HG03354 (cell line): ENCODE measurements at regions not wholly inside any gene's neighbourhood (a gene's known extent, or its start where the extent isn't known, plus 50 kb on each side); places are given as distances from the start of the nearest gene placed in this dataset.
A peak's percentile ranks its signal among the peaks of the same experiment; 100 is the strongest.

Experiments
- ATAC-seq: cut with Tn5 transposase; IDR thresholded peaks from one replicate; pipeline ENCODE4 v1.9.1; 2021; ENCODE audit warnings: mild to moderate bottlenecking; ENCODE audit not compliant: unreplicated experiment, poor library complexity, severe bottlenecking

GRCh38 chr10:129005080-129005479, 462.0 kb upstream of the MGMT start:
- ATAC-seq, result no peak

- no peak for ATAC-seq
Measured at GRCh38 chr10:129005804-129006203, 461.2 kb upstream of the MGMT start.

DNA sequence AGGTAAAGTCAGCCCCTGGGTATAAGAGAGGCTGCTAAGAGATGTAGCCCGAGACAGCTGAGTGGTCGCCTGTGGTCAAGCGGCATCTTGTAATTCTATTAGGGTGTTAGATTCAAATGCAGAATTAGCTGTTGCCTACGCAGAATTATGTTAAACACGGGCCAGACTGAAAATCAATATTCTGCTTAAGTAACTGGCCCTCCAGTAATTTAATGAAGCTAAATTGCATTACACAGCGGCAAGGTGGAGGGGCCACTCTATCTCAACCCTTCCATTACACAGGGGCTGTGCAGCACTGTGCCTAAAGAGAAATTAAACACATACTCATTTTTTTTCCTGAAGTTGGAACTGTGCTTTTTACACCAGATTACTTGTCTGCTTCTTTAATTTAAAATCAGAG, 448.5 kb upstream of the MGMT start:
- ATAC-seq, result no peak

DNA sequence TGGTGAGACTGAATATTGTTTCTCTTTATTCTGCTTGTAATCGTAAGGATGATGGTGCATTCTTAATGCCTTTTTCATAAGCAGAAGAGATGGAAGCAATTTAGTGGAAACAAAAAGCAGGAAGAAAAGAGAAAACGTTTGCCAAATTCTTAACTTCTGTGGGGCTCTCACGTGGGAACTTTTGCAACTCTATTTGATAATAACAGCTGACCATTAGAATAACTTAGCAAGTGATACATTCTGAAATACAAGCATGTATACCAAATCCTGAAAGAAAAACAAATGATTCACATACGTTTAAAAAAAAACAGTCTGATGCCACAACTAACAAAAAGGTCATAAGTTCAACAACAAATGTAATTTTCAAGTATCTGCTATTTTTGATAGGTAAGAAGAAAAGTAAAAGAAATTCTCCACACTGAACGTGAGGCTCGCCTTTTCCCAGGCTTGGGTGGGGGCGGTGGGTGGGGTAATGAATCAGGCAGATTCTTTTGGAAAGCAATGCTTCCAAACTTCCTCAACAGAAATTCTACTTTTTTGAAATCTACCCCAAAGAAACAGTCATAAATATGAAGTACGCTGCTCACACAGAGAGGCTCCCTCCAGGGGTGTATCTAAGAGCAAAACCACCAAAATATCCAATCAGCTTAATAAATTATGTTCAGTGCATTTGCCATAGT, 446.2 kb upstream of the MGMT start:
- no peak for ATAC-seq

DNA sequence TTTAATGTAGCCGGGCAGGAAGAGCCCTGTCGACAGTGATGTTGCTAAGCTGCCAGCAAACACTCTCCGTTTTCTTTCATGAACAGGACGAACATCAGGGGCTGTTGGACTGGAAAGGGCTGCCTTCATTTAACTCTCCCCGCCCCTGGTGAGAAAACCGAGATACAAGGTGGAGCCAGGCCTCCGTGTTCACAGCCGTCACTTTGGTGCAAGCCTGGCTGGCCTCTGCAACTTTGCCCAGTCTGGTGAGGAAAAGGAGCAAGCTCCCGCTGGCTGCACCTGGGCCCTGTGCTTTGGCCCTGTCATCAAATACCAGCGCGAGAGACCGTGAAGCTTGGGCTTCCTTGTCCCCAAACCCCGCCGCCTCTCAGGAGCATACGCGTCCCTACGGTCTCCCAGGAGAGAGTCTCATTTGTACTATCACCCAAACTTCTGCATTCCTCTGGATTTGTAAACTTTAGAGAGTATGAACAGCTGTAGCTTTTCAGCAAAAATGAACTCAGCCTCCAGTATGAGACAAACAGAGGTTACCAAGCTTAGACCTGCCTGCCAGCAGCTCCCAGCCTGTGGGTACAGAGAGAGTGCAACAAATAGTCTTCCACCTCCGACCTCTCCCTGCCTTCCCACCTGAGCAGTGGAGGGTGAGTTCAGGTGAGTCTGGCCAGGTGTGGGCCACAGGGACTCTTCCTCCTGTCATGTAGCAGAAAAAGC, 445.3 kb upstream of the MGMT start:
- no peak for ATAC-seq

- no peak for ATAC-seq
Measured at GRCh38 chr10:129023082-129023481, 444.0 kb upstream of the MGMT start.

DNA sequence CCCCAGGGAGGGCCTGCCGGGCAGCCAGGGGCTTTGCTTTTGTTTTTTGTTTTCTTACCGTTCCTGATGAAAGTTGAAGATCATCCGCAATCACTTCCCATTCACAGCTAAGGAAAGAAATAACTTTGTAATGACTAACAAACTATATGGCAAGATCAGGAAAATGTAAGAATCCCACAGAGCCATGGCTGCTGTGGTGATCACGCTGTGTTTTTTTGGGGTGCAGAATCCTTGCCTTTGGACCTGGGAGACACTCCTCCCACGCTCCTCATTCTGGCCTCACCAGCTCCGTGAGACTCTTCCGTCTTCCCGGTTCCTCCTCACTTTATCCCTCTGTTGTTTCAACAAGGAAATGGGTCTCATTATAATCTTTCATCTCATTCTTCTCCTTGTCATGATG, 443.0 kb upstream of the MGMT start:
- no peak for ATAC-seq

- ATAC-seq, result no peak
Measured at GRCh38 chr10:129025787-129026186, 441.3 kb upstream of the MGMT start.

- no peak for ATAC-seq
Measured at GRCh38 chr10:129027906-129028305, 439.1 kb upstream of the MGMT start.

DNA sequence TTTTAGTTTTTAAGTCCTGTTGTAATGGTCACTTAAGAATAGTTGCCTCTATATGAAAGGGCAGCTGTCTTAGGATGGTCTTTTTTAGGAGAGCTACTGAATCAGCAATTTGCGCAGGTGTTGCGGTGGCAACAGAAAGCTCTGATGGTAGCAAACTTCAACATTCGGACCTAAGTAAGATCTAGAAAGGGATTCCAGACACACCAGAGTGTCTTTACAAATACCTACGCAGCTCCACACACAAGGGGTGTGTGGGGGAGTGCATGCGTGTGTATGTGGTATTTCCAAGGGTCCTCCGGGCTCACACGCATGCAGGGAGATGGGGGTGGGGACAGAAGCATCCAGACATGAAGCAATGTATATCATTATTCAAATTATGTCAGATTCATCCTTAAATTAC, 438.6 kb upstream of the MGMT start:
- no peak for ATAC-seq

DNA sequence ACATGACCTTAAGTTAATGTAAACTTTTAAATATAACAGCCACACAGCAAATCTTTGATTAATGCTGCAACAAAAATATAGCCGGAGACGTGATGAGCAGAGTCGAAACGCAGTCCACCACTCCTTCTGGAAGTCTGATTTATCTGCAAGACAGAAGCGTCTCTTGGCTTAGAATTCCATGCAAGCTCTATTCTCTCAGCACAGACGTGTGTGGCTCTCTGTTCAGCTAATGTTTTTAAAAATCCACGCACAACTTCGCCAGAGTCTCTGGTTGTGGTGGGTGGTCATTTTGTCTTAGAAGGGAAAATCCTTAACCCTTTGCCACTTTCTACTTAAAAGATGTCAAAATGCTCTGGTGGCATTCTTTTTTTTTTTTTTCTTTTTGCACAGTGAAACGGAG, 438.0 kb upstream of the MGMT start:
- no peak for ATAC-seq

DNA sequence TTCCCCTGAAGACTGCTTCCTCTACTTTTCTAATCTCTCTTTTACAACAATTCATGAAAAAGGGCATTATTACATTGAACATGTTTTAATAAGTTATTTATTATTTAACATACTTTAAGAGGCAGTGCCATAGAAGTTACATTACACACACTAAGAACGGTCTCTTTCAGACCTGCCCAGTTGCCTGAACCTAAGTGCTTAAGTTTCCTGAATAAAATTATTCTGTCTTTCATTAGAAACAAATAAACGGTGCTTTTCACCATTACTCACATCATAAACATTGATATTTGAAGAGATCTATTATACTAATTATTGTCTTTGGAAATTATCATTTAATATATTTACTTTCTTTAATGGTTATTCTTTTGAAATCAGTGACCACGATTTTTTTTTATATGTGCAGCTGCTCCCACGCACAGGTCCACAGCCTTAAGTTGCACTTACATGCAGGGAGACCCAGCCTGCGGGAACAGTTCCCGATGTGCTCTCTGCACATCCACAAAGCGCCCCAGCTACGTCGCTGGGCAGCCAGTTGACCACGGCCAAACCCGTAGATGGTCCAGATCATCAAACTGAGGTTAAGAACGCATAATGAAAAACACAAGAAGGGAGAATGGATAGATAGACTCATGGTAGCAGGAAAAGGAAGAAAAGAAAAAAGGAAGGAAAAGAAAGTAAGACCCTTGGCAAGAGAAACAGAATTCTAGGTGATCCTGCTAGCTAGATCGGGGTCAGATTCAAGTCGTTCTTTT, 437.0 kb upstream of the MGMT start:
- ATAC-seq, result no peak

DNA sequence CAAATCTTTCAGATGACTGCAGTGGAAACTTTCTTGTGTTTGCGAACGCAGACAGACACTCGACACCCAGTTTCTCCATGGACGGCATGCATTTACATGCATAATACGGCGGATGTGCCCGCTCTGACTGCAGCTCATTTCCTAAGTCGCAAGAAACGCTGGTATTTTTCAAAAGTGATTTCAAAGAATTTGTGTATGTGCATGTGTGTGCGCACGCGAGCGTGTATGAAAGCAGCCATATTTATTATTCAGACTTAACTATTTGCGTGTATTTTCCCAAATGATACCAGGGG, 436.5 kb upstream of the MGMT start:
- ATAC-seq, result no peak

- peak; percentile 82 for ATAC-seq
Measured at GRCh38 chr10:129030996-129031843, 435.8 kb upstream of the MGMT start.

- no peak for ATAC-seq
Measured at GRCh38 chr10:129031844-129032150, 435.2 kb upstream of the MGMT start.

GRCh38 chr10:129032372-129033313, 434.4 kb upstream of the MGMT start:
- ATAC-seq, result no peak

- no peak for ATAC-seq
Measured at GRCh38 chr10:129033340-129033739, 433.7 kb upstream of the MGMT start.

GRCh38 chr10:129033790-129034272, 433.2 kb upstream of the MGMT start:
- ATAC-seq, result no peak
